K562 (cell line): ENCODE measurements at regions not wholly inside any gene's neighbourhood (a gene's known extent, or its start where the extent isn't known, plus 50 kb on each side); places are given as distances from the start of the nearest gene placed in this dataset.

Experiments used
- DIDO1 ChIP-seq: fragments of 450-650 bp; IDR thresholded peaks from 2 replicates; pipeline ENCODE4 v1.6.1; 2016; ENCODE audit warnings: low read depth, missing biosample characterization, missing genetic modification characterization
- EP300 ChIP-seq: IDR thresholded peaks from 2 replicates; pipeline ENCODE4 v1.6.1; 2012; ENCODE audit warnings: low read length, improper control_type of control experiment
- KHSRP ChIP-seq: fragments of 450-650 bp; IDR thresholded peaks from 2 replicates; pipeline ENCODE4 v1.6.1; 2017
- LEF1 ChIP-seq: fragments of 450-650 bp; IDR thresholded peaks from 2 replicates; pipeline ENCODE4 v1.6.1; 2016; ENCODE audit warnings: mild to moderate bottlenecking
- PCBP1 ChIP-seq: fragments of 200-400 bp; formaldehyde crosslinking; IDR thresholded peaks from 2 replicates; pipeline ENCODE4 v1.6.1; 2018; ENCODE audit warnings: mild to moderate bottlenecking, low read depth, low read length; ENCODE audit not compliant: poor library complexity, severe bottlenecking
- REST ChIP-seq, 2 experiments: fragments of 450-650 bp; formaldehyde crosslinking in 1 of 2; IDR thresholded peaks; 2 replicates each; pipeline versions ENCODE4 v1.4.0 to v1.6.1; 2014 to 2020; ENCODE audit warnings: mild to moderate bottlenecking in 2 of 2, borderline replicate concordance in 1 of 2, low read depth in 1 of 2
- RREB1 ChIP-seq: fragments of 250-450 bp; sonication (Bioruptor Pico); IDR thresholded peaks from 2 replicates; pipeline ENCODE4 v1.4.0; 2020
- SMC3 ChIP-seq: conservative IDR thresholded peaks from 2 replicates; pipeline ENCODE4 v1.6.1; 2011; ENCODE audit warnings: low read depth, low read length, improper control_type of control experiment; ENCODE audit not compliant: insufficient read depth
- STAG1 ChIP-seq: sonication (generic); formaldehyde crosslinking; IDR thresholded peaks from 2 replicates; pipeline ENCODE4 v1.5.0; 2020; ENCODE audit warnings: missing genetic modification reagents, borderline replicate concordance
- ZBTB49 ChIP-seq: sonication (generic); formaldehyde crosslinking; IDR thresholded peaks from 2 replicates; pipeline ENCODE4 v1.8.0; 2022; ENCODE audit warnings: missing genetic modification reagents, mild to moderate bottlenecking, borderline replicate concordance
- ZNF175 ChIP-seq: fragments of 200-800 bp; sonication (Bioruptor generic); IDR thresholded peaks from 2 replicates; pipeline ENCODE4 v1.6.1; 2016; ENCODE audit warnings: low read depth, mild to moderate bottlenecking, missing genetic modification characterization, missing compliant biosample characterization

GRCh38 chr10:57657164-57657765, 610.4 kb downstream of the IPMK start (continued):
- peak; percentile 28; the same call in 1 of the 2 replicates for TF ChIP-seq REST (IDR thresholded peaks at IDR 0.05; ENCODE audit: borderline replicate concordance)
- no peak for TF ChIP-seq REST (CRISPR knock-in tag; IDR thresholded peaks at IDR 0.05; ENCODE audit: low read depth)
- no peak for TF ChIP-seq ZBTB49 (CRISPR knock-in tag)
- no peak for TF ChIP-seq RREB1 (CRISPR knock-in tag)
- no peak for TF ChIP-seq KHSRP
- no peak for TF ChIP-seq PCBP1
- TF ChIP-seq EP300: no peak
- no peak for TF ChIP-seq ZNF175 (CRISPR knock-in tag)
- no peak for TF ChIP-seq LEF1
- TF ChIP-seq DIDO1 (tag): no peak
- 0 out of 2 replicates have a peak, but pooled peaks have one; percentile 34 for TF ChIP-seq SMC3
- TF ChIP-seq STAG1 (CRISPR knock-in tag): peak; percentile 38; the same call in 1 of the 2 replicates
